CD4-positive, alpha-beta T cell (primary cell): ENCODE measurements at regions not wholly inside any gene's neighbourhood (a gene's known extent, or its start where the extent isn't known, plus 50 kb on each side); places are given as distances from the start of the nearest gene placed in this dataset.

Experiments used
- ATAC-seq: fragments of 200-7000 bp; cut with Tn5 transposase; one replicate; pipeline ENCODE4 v1.10.0; 2022; ENCODE audit warnings: mild to moderate bottlenecking; ENCODE audit not compliant: poor library complexity
- CTCF ChIA-PET: fragments of 350-600 bp; sonication (Branson Sonifier 250); formaldehyde crosslinking; loops from one replicate; lab custom pipeline; 2021; ENCODE audit warnings: antibody characterized with exemption, inconsistent platforms; lab: Charles Lee
- POLR2A ChIA-PET: fragments of 350-600 bp; sonication (Branson Sonifier 250); formaldehyde crosslinking; loops from one replicate; lab custom pipeline; 2021; ENCODE audit warnings: antibody characterized with exemption, inconsistent platforms; lab: Charles Lee
- DNase-seq, 14 experiments: peaks; one replicate each; pipeline ENCODE4 v3.0.0-alpha.2; 2013 to 2020; ENCODE audit warnings: mixed read lengths in 2 of 14
- H3K27ac ChIP-seq, 2 donors: one replicate each; pipeline versions ENCODE4 v1.5.1 to v1.7.0; 2013; ENCODE audit warnings: low read length in 2 of 2, low read depth in 1 of 2, mild to moderate bottlenecking in 1 of 2
- H3K27me3 ChIP-seq, 2 experiments: 1 replicate in 1 of 2; 2 replicates in 1 of 2; pipeline versions ENCODE4 v1.6.1 to v1.7.0; 2013; ENCODE audit warnings: low read length in 2 of 2, control low read depth in 1 of 2, mild to moderate bottlenecking in 1 of 2, moderate library complexity in 1 of 2; ENCODE audit not compliant: insufficient read depth in 2 of 2, control insufficient read depth in 1 of 2
- H3K36me3 ChIP-seq: one replicate; pipeline ENCODE4 v1.6.1; 2013; ENCODE audit warnings: low read length, control low read depth; ENCODE audit not compliant: insufficient read depth
- H3K4me1 ChIP-seq: one replicate; pipeline ENCODE4 v1.6.1; 2013; ENCODE audit warnings: low read length, control low read depth; ENCODE audit not compliant: insufficient read depth
- H3K4me3 ChIP-seq: one replicate; pipeline ENCODE4 v1.5.1; 2013; ENCODE audit warnings: mild to moderate bottlenecking, low read length, moderate library complexity
- H3K9me3 ChIP-seq, 2 experiments: 1 replicate in 1 of 2; 2 replicates in 1 of 2; pipeline versions ENCODE4 v1.6.1 to v1.7.0; 2013; ENCODE audit warnings: low read length in 2 of 2, mild to moderate bottlenecking in 2 of 2, control low read depth in 1 of 2, moderate library complexity in 1 of 2; ENCODE audit not compliant: control insufficient read depth in 1 of 2, insufficient read depth in 1 of 2
- H3K27ac Mint-ChIP-seq: one replicate; pipeline ENCODE4 v1.8.0; 2020; ENCODE audit warnings: mixed read lengths
- H3K27me3 Mint-ChIP-seq: one replicate; pipeline ENCODE4 v1.8.0; 2021; ENCODE audit warnings: mixed read lengths
- H3K36me3 Mint-ChIP-seq: one replicate; pipeline ENCODE4 v1.8.0; 2021; ENCODE audit warnings: low read depth, mixed read lengths
- H3K4me1 Mint-ChIP-seq: one replicate; pipeline ENCODE4 v1.8.0; 2021; ENCODE audit warnings: low read depth, mixed read lengths
- H3K4me3 Mint-ChIP-seq: one replicate; pipeline ENCODE4 v1.8.0; 2020; ENCODE audit warnings: mild to moderate bottlenecking, mixed read lengths
- H3K9me3 Mint-ChIP-seq: one replicate; pipeline ENCODE4 v1.8.0; 2020; ENCODE audit warnings: mixed read lengths
- intact Hi-C, 2 experiments: fragments of 100-400 bp; cut with DNase I in 1 of 2; cut with micrococcal nuclease in 1 of 2; formaldehyde crosslinking; loops; one replicate each; pipeline versions ENCODE4 v1.15.1 to v1.9.0; 2023 to 2025; cut with DNase I, micrococcal nuclease
- TF ChIP-seq, protein P1 (sequence below): fragments of 200-600 bp; IDR thresholded peaks from one replicate; pipeline ENCODE4 v1.8.0; 2022; ENCODE audit warnings: antibody characterized with exemption, mild to moderate bottlenecking

DNA sequence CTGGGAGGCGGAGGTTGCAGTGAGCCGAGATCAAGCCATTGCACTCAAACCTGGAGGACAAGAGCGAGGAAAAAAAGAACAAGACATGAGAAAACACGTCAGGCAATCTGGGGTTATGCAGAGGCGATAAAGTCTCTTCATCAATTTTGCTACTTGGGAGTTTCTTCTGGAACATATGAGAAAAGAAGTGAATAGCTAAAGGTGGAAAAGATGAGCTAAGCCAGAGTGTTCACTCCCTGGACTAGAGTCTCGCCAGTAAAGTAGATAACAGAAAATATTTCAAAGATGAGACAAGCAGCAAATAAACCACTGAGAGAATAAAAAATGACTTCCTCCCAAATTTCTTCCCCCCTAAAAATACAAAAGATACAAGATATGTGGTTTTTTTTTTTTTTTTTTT is 188.4 kb upstream of the HES1 start:
- Mint-ChIP-seq H3K4me1 (peaks cover 6% of the 10 kb centered on the region), H3K4me3 (no peak overlapping the region), H3K27ac (no peak overlapping the region), H3K36me3 (no peaks in the 10 kb centered on the region), H3K9me3 (no peaks in the 10 kb centered on the region), H3K27me3 (peaks cover 9% of the 10 kb centered on the region)
- Histone ChIP-seq H3K27ac (no peak overlapping the region), H3K36me3 (no peaks in the 10 kb centered on the region), H3K4me3 (no peak overlapping the region), H3K9me3 (no peaks in the 10 kb centered on the region), H3K4me1 (no peaks in the 10 kb centered on the region), H3K27me3 (no peaks in the 10 kb centered on the region)
- CTCF ChIA-PET, result no interaction called here
- POLR2A ChIA-PET, result interaction anchor here (1.1 kb wide), 1 partner anchor 14 kb away, joined by 3 read pairs; no protein-coding TSS in a partner anchor
- ATAC-seq (no peak), DNase-seq (no peak)
- intact Hi-C loops, result no loop called here
- TF ChIP-seq, protein P1, sequence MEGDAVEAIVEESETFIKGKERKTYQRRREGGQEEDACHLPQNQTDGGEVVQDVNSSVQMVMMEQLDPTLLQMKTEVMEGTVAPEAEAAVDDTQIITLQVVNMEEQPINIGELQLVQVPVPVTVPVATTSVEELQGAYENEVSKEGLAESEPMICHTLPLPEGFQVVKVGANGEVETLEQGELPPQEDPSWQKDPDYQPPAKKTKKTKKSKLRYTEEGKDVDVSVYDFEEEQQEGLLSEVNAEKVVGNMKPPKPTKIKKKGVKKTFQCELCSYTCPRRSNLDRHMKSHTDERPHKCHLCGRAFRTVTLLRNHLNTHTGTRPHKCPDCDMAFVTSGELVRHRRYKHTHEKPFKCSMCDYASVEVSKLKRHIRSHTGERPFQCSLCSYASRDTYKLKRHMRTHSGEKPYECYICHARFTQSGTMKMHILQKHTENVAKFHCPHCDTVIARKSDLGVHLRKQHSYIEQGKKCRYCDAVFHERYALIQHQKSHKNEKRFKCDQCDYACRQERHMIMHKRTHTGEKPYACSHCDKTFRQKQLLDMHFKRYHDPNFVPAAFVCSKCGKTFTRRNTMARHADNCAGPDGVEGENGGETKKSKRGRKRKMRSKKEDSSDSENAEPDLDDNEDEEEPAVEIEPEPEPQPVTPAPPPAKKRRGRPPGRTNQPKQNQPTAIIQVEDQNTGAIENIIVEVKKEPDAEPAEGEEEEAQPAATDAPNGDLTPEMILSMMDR, result no peak

DNA sequence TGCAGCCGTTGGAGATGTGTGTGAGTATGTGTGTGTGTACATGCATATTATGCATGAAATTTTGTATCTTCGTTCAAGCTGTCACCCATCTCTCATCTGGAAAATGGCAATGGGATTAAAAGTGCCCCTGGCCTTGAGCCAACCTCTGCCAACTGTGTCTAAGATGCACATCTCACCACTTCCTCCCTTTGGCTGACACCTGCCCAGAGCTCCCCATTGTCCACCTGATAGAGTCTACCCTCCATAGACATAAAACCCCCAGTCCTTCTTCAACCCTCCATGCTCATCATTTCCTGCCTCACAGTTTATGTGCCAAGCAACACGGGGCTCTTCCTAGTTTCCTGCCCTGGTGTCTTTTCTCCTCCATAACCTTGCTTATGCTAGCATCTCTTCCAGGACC is 187.5 kb upstream of the HES1 start:
- Histone ChIP-seq H3K4me3 (no peak overlapping the region), H3K36me3 (no peaks in the 10 kb centered on the region), H3K27me3 (no peaks in the 10 kb centered on the region), H3K27ac (no peak overlapping the region), H3K4me1 (no peaks in the 10 kb centered on the region), H3K9me3 (no peaks in the 10 kb centered on the region)
- no peaks in the 10 kb centered on the region for H3K36me3 Mint-ChIP-seq
- intact Hi-C loops, result no loop called here
- ChIA-PET POLR2A (interaction anchor here (1.1 kb wide), 1 partner anchor 15 kb away, joined by 3 read pairs; no protein-coding TSS in a partner anchor), CTCF (no interaction called here)
- no peak overlapping the region for H3K4me3 Mint-ChIP-seq
- no peak for DNase-seq
- TF ChIP-seq, protein P1, result no peak
- H3K27ac Mint-ChIP-seq, result no peak overlapping the region
- peaks cover 9% of the 10 kb centered on the region for H3K27me3 Mint-ChIP-seq
- ATAC-seq, result no peak
- H3K4me1 Mint-ChIP-seq, result peaks cover 6% of the 10 kb centered on the region
- H3K9me3 Mint-ChIP-seq, result no peaks in the 10 kb centered on the region

DNA sequence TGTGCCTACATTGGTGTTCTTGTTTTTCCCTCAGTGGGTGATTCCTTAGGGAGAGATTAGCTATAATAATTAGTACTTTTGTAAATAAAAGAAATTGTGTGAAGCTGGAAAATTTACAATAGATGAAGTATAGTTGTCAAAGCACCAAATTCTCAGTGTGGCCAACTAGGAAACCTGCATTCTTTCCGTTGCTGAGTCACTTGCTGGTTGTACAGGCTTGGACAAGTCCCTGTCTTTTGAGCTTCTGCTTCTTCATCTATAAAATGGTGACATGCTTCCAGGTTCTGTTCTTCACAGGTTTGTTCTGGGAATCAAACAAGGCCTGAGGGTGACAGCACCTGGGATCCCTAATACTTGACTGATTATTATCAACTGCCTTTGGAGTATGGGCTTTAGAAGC is 184.1 kb upstream of the HES1 start:
- no peak overlapping the region for H3K27ac Mint-ChIP-seq
- H3K27ac ChIP-seq, result no peak overlapping the region
- H3K4me1 Mint-ChIP-seq, result peaks cover 6% of the 10 kb centered on the region
- H3K36me3 Mint-ChIP-seq, result no peaks in the 10 kb centered on the region
- ChIA-PET CTCF (no interaction called here), POLR2A (no interaction called here)
- peaks cover 8 to 16% of the 10 kb centered on the region in 2 experiments for H3K9me3 ChIP-seq
- TF ChIP-seq, protein P1, result no peak
- no peaks in the 10 kb centered on the region for H3K4me1 ChIP-seq
- peaks cover 11% of the 10 kb centered on the region for H3K9me3 Mint-ChIP-seq
- intact Hi-C loops, result no loop called here
- peaks cover 5% of the 10 kb centered on the region for H3K27me3 Mint-ChIP-seq
- no peak overlapping the region for H3K4me3 Mint-ChIP-seq
- H3K36me3 ChIP-seq, result no peaks in the 10 kb centered on the region
- ATAC-seq (no peak), DNase-seq (no peak)
- no peaks in the 10 kb centered on the region for H3K27me3 ChIP-seq
- H3K4me3 ChIP-seq, result no peak overlapping the region
